ENCODE measurements at regions not wholly inside any gene's neighbourhood (a gene's known extent, or its start where the extent isn't known, plus 50 kb on each side); places are given as distances from the start of the nearest gene placed in this dataset.

GRCh38 chr1:73820843-73821242 is 377.1 kb downstream of the LRRIQ3 start:
- no peak for DNase-seq
- Histone ChIP-seq H3K4me3 (no peak overlapping the region), H3K9me3 (no peaks in the 10 kb centered on the region), H3K36me3 (no peaks in the 10 kb centered on the region), H3K27me3 (no peaks in the 10 kb centered on the region), H3K4me1 (no peaks in the 10 kb centered on the region), H3K27ac (no peak overlapping the region)
- no peak for TF ChIP-seq POLR2A (IDR thresholded peaks at IDR 0.05)
- no peak for TF ChIP-seq EP300 (IDR thresholded peaks at IDR 0.05)
- TF ChIP-seq CTCF (IDR thresholded peaks at IDR 0.05) = no peak
- no peak for TF ChIP-seq POLR2AphosphoS5 (IDR thresholded peaks at IDR 0.05)
- intact Hi-C loops (cut with DNase I; ENCODE audit: low total_unique reads) = no loop called here
- WGBS, 5 donors = 86 to 91% (median 90%) methylated on average over 1 of the region's 1 CpG

- Histone ChIP-seq H3K27ac (no peak overlapping the region), H3K36me3 (no peaks in the 10 kb centered on the region), H3K9me3 (no peaks in the 10 kb centered on the region), H3K4me1 (no peaks in the 10 kb centered on the region), H3K27me3 (no peaks in the 10 kb centered on the region), H3K4me3 (no peak overlapping the region)
- DNase-seq = peak in 1 of 2 donors; percentile 36
- 25 to 38% (median 29%) methylated on average over 2 of the region's 2 CpGs for WGBS, 5 donors
- intact Hi-C loops (cut with DNase I; ENCODE audit: low total_unique reads) = no loop called here
- TF ChIP-seq EP300 (IDR thresholded peaks at IDR 0.05) (no peak), POLR2A (IDR thresholded peaks at IDR 0.05) (no peak), POLR2AphosphoS5 (IDR thresholded peaks at IDR 0.05) (no peak), CTCF (IDR thresholded peaks at IDR 0.05) (no peak)
Measured at GRCh38 chr1:73813716-73814115, 384.3 kb downstream of the LRRIQ3 start.

GRCh38 chr1:73813236-73813635 is 384.7 kb downstream of the LRRIQ3 start:
- Histone ChIP-seq H3K27me3 (no peaks in the 10 kb centered on the region), H3K36me3 (no peaks in the 10 kb centered on the region), H3K4me3 (no peak overlapping the region), H3K9me3 (no peaks in the 10 kb centered on the region), H3K27ac (no peak overlapping the region), H3K4me1 (no peaks in the 10 kb centered on the region)
- DNase-seq = no peak
- intact Hi-C loops (cut with DNase I; ENCODE audit: low total_unique reads) = no loop called here
- 45 to 62% (median 48%) methylated on average over 2 of the region's 2 CpGs for WGBS, 5 donors
- TF ChIP-seq CTCF (IDR thresholded peaks at IDR 0.05) (no peak), EP300 (IDR thresholded peaks at IDR 0.05) (no peak), POLR2AphosphoS5 (IDR thresholded peaks at IDR 0.05) (no peak), POLR2A (IDR thresholded peaks at IDR 0.05) (no peak)

GRCh38 chr1:73811798-73812197 is 386.2 kb downstream of the LRRIQ3 start:
- H3K36me3 ChIP-seq = no peaks in the 10 kb centered on the region
- no peak for DNase-seq
- H3K9me3 ChIP-seq = no peaks in the 10 kb centered on the region
- WGBS, 5 donors = 70 to 82% (median 75%) methylated on average over 3 of the region's 3 CpGs
- H3K4me3 ChIP-seq = no peak overlapping the region
- H3K4me1 ChIP-seq = no peaks in the 10 kb centered on the region
- H3K27me3 ChIP-seq = no peaks in the 10 kb centered on the region
- H3K27ac ChIP-seq = no peak overlapping the region
- TF ChIP-seq EP300 (IDR thresholded peaks at IDR 0.05) (no peak), POLR2A (IDR thresholded peaks at IDR 0.05) (no peak), POLR2AphosphoS5 (IDR thresholded peaks at IDR 0.05) (no peak), CTCF (IDR thresholded peaks at IDR 0.05) (no peak)
- intact Hi-C loops (cut with DNase I; ENCODE audit: low total_unique reads) = no loop called here
